ENCODE measurements at regions not wholly inside any gene's neighbourhood (a gene's known extent, or its start where the extent isn't known, plus 50 kb on each side); places are given as distances from the start of the nearest gene placed in this dataset.

DNA sequence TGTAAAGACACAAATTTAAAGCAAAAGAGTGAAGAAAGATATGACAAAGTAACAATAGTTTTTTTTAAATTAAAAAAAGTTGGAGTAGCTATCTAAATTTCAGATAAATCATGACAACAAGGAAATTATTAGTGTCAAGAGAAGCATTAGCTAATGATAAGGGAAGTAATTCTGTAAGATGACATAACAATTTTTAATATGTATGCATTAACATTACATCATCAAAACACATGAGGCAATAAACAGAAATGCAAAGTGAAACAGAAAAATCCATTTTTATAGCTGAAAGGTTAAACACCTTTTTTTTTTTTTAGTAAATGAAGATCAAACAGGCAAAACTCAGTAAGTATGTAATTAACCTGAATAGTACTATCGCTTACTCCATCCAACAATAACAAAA, 804.9 kb upstream of the PRR20A start:
- no peaks in the 10 kb centered on the region for H3K27me3 ChIP-seq (ENCODE audit: insufficient read depth, low read depth, severe bottlenecking)
- H3K36me3 ChIP-seq: no peaks in the 10 kb centered on the region
- DNase-seq: no peak
- H3K9me3 ChIP-seq (ENCODE audit: severe bottlenecking): no peaks in the 10 kb centered on the region
- H3K4me3 ChIP-seq (ENCODE audit: low read depth, low read length): no peak overlapping the region
- TF ChIP-seq, protein P1, sequence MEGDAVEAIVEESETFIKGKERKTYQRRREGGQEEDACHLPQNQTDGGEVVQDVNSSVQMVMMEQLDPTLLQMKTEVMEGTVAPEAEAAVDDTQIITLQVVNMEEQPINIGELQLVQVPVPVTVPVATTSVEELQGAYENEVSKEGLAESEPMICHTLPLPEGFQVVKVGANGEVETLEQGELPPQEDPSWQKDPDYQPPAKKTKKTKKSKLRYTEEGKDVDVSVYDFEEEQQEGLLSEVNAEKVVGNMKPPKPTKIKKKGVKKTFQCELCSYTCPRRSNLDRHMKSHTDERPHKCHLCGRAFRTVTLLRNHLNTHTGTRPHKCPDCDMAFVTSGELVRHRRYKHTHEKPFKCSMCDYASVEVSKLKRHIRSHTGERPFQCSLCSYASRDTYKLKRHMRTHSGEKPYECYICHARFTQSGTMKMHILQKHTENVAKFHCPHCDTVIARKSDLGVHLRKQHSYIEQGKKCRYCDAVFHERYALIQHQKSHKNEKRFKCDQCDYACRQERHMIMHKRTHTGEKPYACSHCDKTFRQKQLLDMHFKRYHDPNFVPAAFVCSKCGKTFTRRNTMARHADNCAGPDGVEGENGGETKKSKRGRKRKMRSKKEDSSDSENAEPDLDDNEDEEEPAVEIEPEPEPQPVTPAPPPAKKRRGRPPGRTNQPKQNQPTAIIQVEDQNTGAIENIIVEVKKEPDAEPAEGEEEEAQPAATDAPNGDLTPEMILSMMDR (IDR thresholded peaks at IDR 0.05; ENCODE audit: low read depth, low read length): no peak
- no peak overlapping the region for H3K27ac ChIP-seq

DNA sequence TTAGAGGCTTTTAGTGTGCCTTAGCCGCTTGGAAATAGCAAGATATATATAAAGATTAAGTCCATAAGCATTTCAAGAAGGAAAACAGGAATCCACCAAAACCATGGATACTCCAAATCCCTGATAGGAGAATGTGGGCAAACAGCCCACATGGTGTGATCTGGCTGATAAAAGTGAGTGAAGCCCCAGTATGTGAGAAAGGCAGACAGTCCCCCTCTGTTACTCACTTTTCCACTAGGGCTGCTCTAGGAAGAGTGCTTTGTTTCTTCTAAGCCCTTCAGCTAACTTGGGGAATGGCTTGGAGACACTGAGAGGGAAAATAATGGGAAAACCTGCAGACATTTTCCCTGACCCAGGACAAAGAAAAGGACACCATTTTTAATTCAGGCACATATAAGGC, 802.3 kb upstream of the PRR20A start:
- no peaks in the 10 kb centered on the region for H3K9me3 ChIP-seq (ENCODE audit: severe bottlenecking)
- H3K4me3 ChIP-seq (ENCODE audit: low read depth, low read length): no peak overlapping the region
- DNase-seq: no peak
- H3K27me3 ChIP-seq (ENCODE audit: insufficient read depth, low read depth, severe bottlenecking): no peaks in the 10 kb centered on the region
- H3K36me3 ChIP-seq: no peaks in the 10 kb centered on the region
- TF ChIP-seq, protein P1 (IDR thresholded peaks at IDR 0.05; ENCODE audit: low read depth, low read length): no peak
- no peak overlapping the region for H3K27ac ChIP-seq

- DNase-seq: no peak
- Histone ChIP-seq H3K9me3 (ENCODE audit: severe bottlenecking) (no peaks in the 10 kb centered on the region), H3K4me3 (ENCODE audit: low read depth, low read length) (no peak overlapping the region), H3K36me3 (no peaks in the 10 kb centered on the region), H3K27me3 (ENCODE audit: insufficient read depth, low read depth, severe bottlenecking) (no peaks in the 10 kb centered on the region), H3K27ac (no peak overlapping the region)
- TF ChIP-seq, protein P1 (IDR thresholded peaks at IDR 0.05; ENCODE audit: low read depth, low read length): no peak
Measured at GRCh38 chr13:56347014-56347413, 793.7 kb upstream of the PRR20A start.

DNA sequence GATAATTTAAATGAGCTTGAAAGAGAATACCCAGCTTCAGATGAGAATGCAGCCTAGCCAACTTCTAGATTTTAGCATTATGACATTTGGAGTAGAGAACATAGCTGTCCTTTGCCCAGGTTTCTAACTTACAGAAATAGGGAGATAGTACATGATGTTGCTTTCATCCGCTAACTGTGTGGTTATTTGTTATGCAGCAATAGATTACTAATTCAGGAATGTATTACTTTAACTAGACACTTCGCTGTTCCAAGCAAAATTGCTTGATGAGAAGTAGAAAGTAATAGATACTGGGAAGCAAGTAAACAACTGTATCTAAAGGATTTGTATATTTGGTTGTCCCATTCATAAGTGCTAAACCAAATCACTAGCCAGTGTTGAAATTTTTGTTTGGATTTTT, 790.9 kb upstream of the PRR20A start:
- DNase-seq: no peak
- Histone ChIP-seq H3K9me3 (ENCODE audit: severe bottlenecking) (no peaks in the 10 kb centered on the region), H3K4me3 (ENCODE audit: low read depth, low read length) (no peak overlapping the region), H3K27ac (no peak overlapping the region), H3K27me3 (ENCODE audit: insufficient read depth, low read depth, severe bottlenecking) (no peaks in the 10 kb centered on the region), H3K36me3 (no peaks in the 10 kb centered on the region)
- TF ChIP-seq, protein P1 (IDR thresholded peaks at IDR 0.05; ENCODE audit: low read depth, low read length): no peak

GRCh38 chr13:56351041-56351440, 789.7 kb upstream of the PRR20A start:
- Histone ChIP-seq H3K9me3 (ENCODE audit: severe bottlenecking) (no peaks in the 10 kb centered on the region), H3K4me3 (ENCODE audit: low read depth, low read length) (no peak overlapping the region), H3K27ac (no peak overlapping the region), H3K27me3 (ENCODE audit: insufficient read depth, low read depth, severe bottlenecking) (no peaks in the 10 kb centered on the region), H3K36me3 (no peaks in the 10 kb centered on the region)
- TF ChIP-seq, protein P1 (IDR thresholded peaks at IDR 0.05; ENCODE audit: low read depth, low read length): no peak
- no peak for DNase-seq

DNA sequence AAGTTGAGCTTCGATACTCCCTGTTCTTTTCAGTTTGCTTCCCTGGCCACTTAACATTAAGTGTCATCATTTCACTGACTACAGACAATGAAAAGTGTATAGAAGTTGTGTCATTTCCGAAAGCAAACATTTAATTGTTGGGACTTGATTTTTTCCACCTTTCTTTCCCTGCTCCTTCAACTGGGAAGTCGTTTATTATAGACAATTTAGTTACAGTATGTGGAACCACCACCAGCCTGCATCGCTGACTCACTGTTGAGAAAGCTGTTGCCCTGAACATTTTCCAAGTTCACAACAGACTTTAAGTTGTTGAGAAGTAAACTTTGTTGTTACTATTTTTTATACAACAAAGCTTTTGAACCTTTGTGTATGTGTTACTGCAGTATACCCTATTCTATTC, 788.4 kb upstream of the PRR20A start:
- Histone ChIP-seq H3K9me3 (ENCODE audit: severe bottlenecking) (no peaks in the 10 kb centered on the region), H3K27ac (no peak overlapping the region), H3K4me3 (ENCODE audit: low read depth, low read length) (no peak overlapping the region), H3K36me3 (no peaks in the 10 kb centered on the region), H3K27me3 (ENCODE audit: insufficient read depth, low read depth, severe bottlenecking) (no peaks in the 10 kb centered on the region)
- no peak for DNase-seq
- TF ChIP-seq, protein P1 (IDR thresholded peaks at IDR 0.05; ENCODE audit: low read depth, low read length): no peak
